ENCODE measurements at regions not wholly inside any gene's neighbourhood (a gene's known extent, or its start where the extent isn't known, plus 50 kb on each side); places are given as distances from the start of the nearest gene placed in this dataset.

DNA sequence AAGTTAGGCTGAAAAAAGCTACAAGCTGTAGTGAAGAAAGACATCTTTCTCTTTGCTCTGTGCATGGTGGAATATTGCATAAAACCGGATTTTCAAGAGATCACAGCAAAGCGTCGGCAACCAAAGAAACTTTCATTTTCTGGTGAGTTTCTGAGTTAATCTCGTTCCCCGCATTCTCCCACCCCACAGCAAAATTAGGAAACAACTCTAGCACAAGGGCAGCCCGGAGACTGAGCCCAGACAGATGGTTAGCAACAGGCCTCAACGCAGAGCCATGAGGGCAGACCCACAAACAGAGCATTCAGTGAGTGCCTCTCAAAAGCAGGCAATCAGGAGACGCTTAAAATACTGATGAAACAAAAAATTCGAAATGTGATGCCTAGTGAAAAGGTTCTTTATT lies 396.1 kb upstream of the KLF6 start:
- H2BK20ac ChIP-seq (ENCODE audit: low read depth, low read length, poor library complexity, severe bottlenecking), result no peak overlapping the region
- H4K91ac ChIP-seq (ENCODE audit: insufficient read length, low read depth, low read length), result no peak overlapping the region
- no peaks in the 10 kb centered on the region for H3K4me1 ChIP-seq (ENCODE audit: insufficient read depth, low read length)
- H3K4me3 Mint-ChIP-seq, result no peak overlapping the region
- no peak overlapping the region for H2BK120ac ChIP-seq (ENCODE audit: low read depth, low read length, poor library complexity, severe bottlenecking)
- no peaks in the 10 kb centered on the region for H3K36me3 Mint-ChIP-seq (ENCODE audit: insufficient read depth in 1 of 3, low read depth in 3 of 3)
- no peak overlapping the region for H4K5ac ChIP-seq (ENCODE audit: insufficient read length, low read depth, low read length)
- H3K27me3 ChIP-seq (ENCODE audit: insufficient read depth, low read length), result no peaks in the 10 kb centered on the region
- no peak overlapping the region for H4K8ac ChIP-seq (replicated peaks; ENCODE audit: insufficient read length, low read depth, low read length)
- H3K79me2 ChIP-seq (ENCODE audit: insufficient read depth, low read length), result no peaks in the 10 kb centered on the region
- no peak overlapping the region for H2AK5ac ChIP-seq (ENCODE audit: insufficient read length, low read length)
- no peaks in the 10 kb centered on the region for H3K9me3 Mint-ChIP-seq
- H3K18ac ChIP-seq (ENCODE audit: insufficient read length, low read depth, low read length), result no peak overlapping the region
- peaks cover under 1 to 1% of the 10 kb centered on the region in 2 experiments for H3K4me1 Mint-ChIP-seq
- no peak overlapping the region for H3K23ac ChIP-seq (ENCODE audit: insufficient read length, low read depth, low read length)
- no peak overlapping the region for H3K27ac ChIP-seq (ENCODE audit: insufficient read length, low read depth, low read length)
- no peak overlapping the region for H3K56ac ChIP-seq (ENCODE audit: insufficient read length, low read depth, low read length)
- H3K9me3 ChIP-seq (ENCODE audit: control insufficient read depth, low read depth, low read length), result no peaks in the 10 kb centered on the region
- H3K4ac ChIP-seq (ENCODE audit: low read depth, low read length), result no peak overlapping the region
- no peak for DNase-seq
- no peak overlapping the region for H2BK12ac ChIP-seq (ENCODE audit: insufficient read length, low read depth, low read length)
- H3K4me2 ChIP-seq (ENCODE audit: insufficient read depth, insufficient read length, low read length), result no peak overlapping the region
- WGBS (ENCODE audit: extremely low coverage, insufficient read length, low lambda C conversion rate), result no CpG with 5 or more reads among the region's 9 CpGs
- H3T11ph ChIP-seq (ENCODE audit: low read length), result no peak overlapping the region
- H2BK15ac ChIP-seq (ENCODE audit: low read depth, low read length), result no peak overlapping the region
- TF ChIP-seq, protein P1, sequence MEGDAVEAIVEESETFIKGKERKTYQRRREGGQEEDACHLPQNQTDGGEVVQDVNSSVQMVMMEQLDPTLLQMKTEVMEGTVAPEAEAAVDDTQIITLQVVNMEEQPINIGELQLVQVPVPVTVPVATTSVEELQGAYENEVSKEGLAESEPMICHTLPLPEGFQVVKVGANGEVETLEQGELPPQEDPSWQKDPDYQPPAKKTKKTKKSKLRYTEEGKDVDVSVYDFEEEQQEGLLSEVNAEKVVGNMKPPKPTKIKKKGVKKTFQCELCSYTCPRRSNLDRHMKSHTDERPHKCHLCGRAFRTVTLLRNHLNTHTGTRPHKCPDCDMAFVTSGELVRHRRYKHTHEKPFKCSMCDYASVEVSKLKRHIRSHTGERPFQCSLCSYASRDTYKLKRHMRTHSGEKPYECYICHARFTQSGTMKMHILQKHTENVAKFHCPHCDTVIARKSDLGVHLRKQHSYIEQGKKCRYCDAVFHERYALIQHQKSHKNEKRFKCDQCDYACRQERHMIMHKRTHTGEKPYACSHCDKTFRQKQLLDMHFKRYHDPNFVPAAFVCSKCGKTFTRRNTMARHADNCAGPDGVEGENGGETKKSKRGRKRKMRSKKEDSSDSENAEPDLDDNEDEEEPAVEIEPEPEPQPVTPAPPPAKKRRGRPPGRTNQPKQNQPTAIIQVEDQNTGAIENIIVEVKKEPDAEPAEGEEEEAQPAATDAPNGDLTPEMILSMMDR (conservative IDR thresholded peaks at IDR 0.05), result no peak
- H2AFZ ChIP-seq (ENCODE audit: low read length), result no peak overlapping the region
- no peaks in the 10 kb centered on the region for H3K79me1 ChIP-seq (ENCODE audit: insufficient read depth, low read depth, low read length, poor library complexity, severe bottlenecking)
- H4K20me1 ChIP-seq (ENCODE audit: control insufficient read depth, insufficient read depth, insufficient read length), result no peaks in the 10 kb centered on the region
- H2BK5ac ChIP-seq (ENCODE audit: insufficient read length, low read length), result no peak overlapping the region
- no peak overlapping the region for H3K14ac ChIP-seq (ENCODE audit: insufficient read depth, low read length)
- H3K27me3 Mint-ChIP-seq (ENCODE audit: low read depth), result no peaks in the 10 kb centered on the region
- peak overlapping the region in 1 of 3 experiments; percentile 37; a peak in 1 of 7 replicates for H3K27ac Mint-ChIP-seq
- no peak overlapping the region for H3K9ac ChIP-seq (ENCODE audit: extremely low read depth, insufficient read length, low read length)
- H3K23me2 ChIP-seq (ENCODE audit: insufficient read length, low read depth, low read length, poor library complexity, severe bottlenecking), result no peaks in the 10 kb centered on the region
